22Rv1 (cell line): ENCODE measurements at regions not wholly inside any gene's neighbourhood (a gene's known extent, or its start where the extent isn't known, plus 50 kb on each side); places are given as distances from the start of the nearest gene placed in this dataset.

Experiments
- CTCF ChIP-seq: fragments of 450-650 bp; IDR thresholded peaks from 2 replicates; pipeline ENCODE4 v1.5.1; 2017; ENCODE audit warnings: mild to moderate bottlenecking
- ZFX ChIP-seq: fragments of 450-650 bp; IDR thresholded peaks from 2 replicates; pipeline ENCODE4 v1.6.1; 2017; ENCODE audit warnings: antibody characterized with exemption, borderline replicate concordance

GRCh38 chr11:109752212-109752825 is 330.3 kb downstream of the C11orf87 start:
- no peak for TF ChIP-seq CTCF
- no peak for TF ChIP-seq ZFX
